ENCODE measurements at regions not wholly inside any gene's neighbourhood (a gene's known extent, or its start where the extent isn't known, plus 50 kb on each side); places are given as distances from the start of the nearest gene placed in this dataset.

- no peaks in the 10 kb centered on the region for H3K27me3 ChIP-seq (ENCODE audit: control insufficient read depth in 3 of 3, insufficient read depth in 3 of 3, low read length in 3 of 3)
- no peak overlapping the region for H3K27ac ChIP-seq (ENCODE audit: low read depth in 1 of 3, low read length in 2 of 3)
- H3K36me3 ChIP-seq (ENCODE audit: control insufficient read depth in 3 of 3, insufficient read depth in 2 of 3, low read depth in 1 of 3, low read length in 3 of 3) = no peaks in the 10 kb centered on the region
- 71 to 86% (median 71%) methylated on average over 5 of the region's 5 CpGs for WGBS, 3 donors
- H3K4me1 ChIP-seq (ENCODE audit: control insufficient read depth in 3 of 3, insufficient read depth in 2 of 3, low read depth in 1 of 3, low read length in 2 of 3) = no peaks in the 10 kb centered on the region
- DNase-seq (no peak), FAIRE-seq (no peak)
- H3K9me3 ChIP-seq (ENCODE audit: control insufficient read depth in 2 of 2, insufficient read depth in 1 of 2, low read depth in 1 of 2, low read length in 1 of 2) = no peaks in the 10 kb centered on the region
- H3K4me3 ChIP-seq (ENCODE audit: low read depth in 1 of 3, low read length in 3 of 3) = no peak overlapping the region
Measured at GRCh38 chr21:25408666-25409065, 198.6 kb downstream of the MRPL39 start.

- Histone ChIP-seq H3K9me3 (ENCODE audit: control insufficient read depth in 2 of 2, insufficient read depth in 1 of 2, low read depth in 1 of 2, low read length in 1 of 2) (no peaks in the 10 kb centered on the region), H3K4me3 (ENCODE audit: low read depth in 1 of 3, low read length in 3 of 3) (no peak overlapping the region), H3K4me1 (ENCODE audit: control insufficient read depth in 3 of 3, insufficient read depth in 2 of 3, low read depth in 1 of 3, low read length in 2 of 3) (no peaks in the 10 kb centered on the region), H3K27me3 (ENCODE audit: control insufficient read depth in 3 of 3, insufficient read depth in 3 of 3, low read length in 3 of 3) (no peaks in the 10 kb centered on the region), H3K36me3 (ENCODE audit: control insufficient read depth in 3 of 3, insufficient read depth in 2 of 3, low read depth in 1 of 3, low read length in 3 of 3) (no peaks in the 10 kb centered on the region), H3K27ac (ENCODE audit: low read depth in 1 of 3, low read length in 2 of 3) (no peak overlapping the region)
- no peak for DNase-seq
- WGBS, 3 donors = 59 to 76% (median 67%) methylated on average over 4 of the region's 4 CpGs
- no peak for FAIRE-seq
Measured at GRCh38 chr21:25406887-25407579, 200.2 kb downstream of the MRPL39 start.

GRCh38 chr21:25405984-25406383, 201.3 kb downstream of the MRPL39 start:
- no peaks in the 10 kb centered on the region for H3K36me3 ChIP-seq (ENCODE audit: control insufficient read depth in 3 of 3, insufficient read depth in 2 of 3, low read depth in 1 of 3, low read length in 3 of 3)
- DNase-seq (no peak), FAIRE-seq (no peak)
- no peaks in the 10 kb centered on the region for H3K27me3 ChIP-seq (ENCODE audit: control insufficient read depth in 3 of 3, insufficient read depth in 3 of 3, low read length in 3 of 3)
- no peak overlapping the region for H3K27ac ChIP-seq (ENCODE audit: low read depth in 1 of 3, low read length in 2 of 3)
- H3K9me3 ChIP-seq (ENCODE audit: control insufficient read depth in 2 of 2, insufficient read depth in 1 of 2, low read depth in 1 of 2, low read length in 1 of 2) = no peaks in the 10 kb centered on the region
- no peak overlapping the region for H3K4me3 ChIP-seq (ENCODE audit: low read depth in 1 of 3, low read length in 3 of 3)
- no peaks in the 10 kb centered on the region for H3K4me1 ChIP-seq (ENCODE audit: control insufficient read depth in 3 of 3, insufficient read depth in 2 of 3, low read depth in 1 of 3, low read length in 2 of 3)

- Histone ChIP-seq H3K27ac (ENCODE audit: low read depth in 1 of 3, low read length in 2 of 3) (no peak overlapping the region), H3K27me3 (ENCODE audit: control insufficient read depth in 3 of 3, insufficient read depth in 3 of 3, low read length in 3 of 3) (no peaks in the 10 kb centered on the region), H3K4me3 (ENCODE audit: low read depth in 1 of 3, low read length in 3 of 3) (no peak overlapping the region), H3K36me3 (ENCODE audit: control insufficient read depth in 3 of 3, insufficient read depth in 2 of 3, low read depth in 1 of 3, low read length in 3 of 3) (no peaks in the 10 kb centered on the region), H3K4me1 (ENCODE audit: control insufficient read depth in 3 of 3, insufficient read depth in 2 of 3, low read depth in 1 of 3, low read length in 2 of 3) (no peaks in the 10 kb centered on the region), H3K9me3 (ENCODE audit: control insufficient read depth in 2 of 2, insufficient read depth in 1 of 2, low read depth in 1 of 2, low read length in 1 of 2) (no peaks in the 10 kb centered on the region)
- FAIRE-seq (no peak), DNase-seq (no peak)
- WGBS, 3 donors = 55 to 72% (median 59%) methylated on average over 7 of the region's 7 CpGs
Measured at GRCh38 chr21:25402134-25402961, 204.9 kb downstream of the MRPL39 start.

GRCh38 chr21:25400427-25400826, 206.9 kb downstream of the MRPL39 start:
- H3K27me3 ChIP-seq (ENCODE audit: control insufficient read depth in 3 of 3, insufficient read depth in 3 of 3, low read length in 3 of 3) = no peaks in the 10 kb centered on the region
- H3K4me1 ChIP-seq (ENCODE audit: control insufficient read depth in 3 of 3, insufficient read depth in 2 of 3, low read depth in 1 of 3, low read length in 2 of 3) = no peaks in the 10 kb centered on the region
- H3K9me3 ChIP-seq (ENCODE audit: control insufficient read depth in 2 of 2, insufficient read depth in 1 of 2, low read depth in 1 of 2, low read length in 1 of 2) = no peaks in the 10 kb centered on the region
- H3K36me3 ChIP-seq (ENCODE audit: control insufficient read depth in 3 of 3, insufficient read depth in 2 of 3, low read depth in 1 of 3, low read length in 3 of 3) = no peaks in the 10 kb centered on the region
- DNase-seq (no peak), FAIRE-seq (no peak)
- 92 to 100% (median 100%) methylated on average over 1 of the region's 1 CpG for WGBS, 3 donors
- no peak overlapping the region for H3K27ac ChIP-seq (ENCODE audit: low read depth in 1 of 3, low read length in 2 of 3)
- H3K4me3 ChIP-seq (ENCODE audit: low read depth in 1 of 3, low read length in 3 of 3) = no peak overlapping the region

- WGBS, 3 donors = 80 to 87% (median 83%) methylated on average over 3 of the region's 3 CpGs
- no peaks in the 10 kb centered on the region for H3K27me3 ChIP-seq (ENCODE audit: control insufficient read depth in 3 of 3, insufficient read depth in 3 of 3, low read length in 3 of 3)
- no peak overlapping the region for H3K27ac ChIP-seq (ENCODE audit: low read depth in 1 of 3, low read length in 2 of 3)
- H3K9me3 ChIP-seq (ENCODE audit: control insufficient read depth in 2 of 2, insufficient read depth in 1 of 2, low read depth in 1 of 2, low read length in 1 of 2) = no peaks in the 10 kb centered on the region
- no peak overlapping the region for H3K4me3 ChIP-seq (ENCODE audit: low read depth in 1 of 3, low read length in 3 of 3)
- DNase-seq = no peak
- H3K4me1 ChIP-seq (ENCODE audit: control insufficient read depth in 3 of 3, insufficient read depth in 2 of 3, low read depth in 1 of 3, low read length in 2 of 3) = no peaks in the 10 kb centered on the region
- FAIRE-seq = no peak
- H3K36me3 ChIP-seq (ENCODE audit: control insufficient read depth in 3 of 3, insufficient read depth in 2 of 3, low read depth in 1 of 3, low read length in 3 of 3) = no peaks in the 10 kb centered on the region
Measured at GRCh38 chr21:25398630-25399029, 208.7 kb downstream of the MRPL39 start.

GRCh38 chr21:25396135-25396711, 211.1 kb downstream of the MRPL39 start:
- no peak for FAIRE-seq
- no peak overlapping the region for H3K4me3 ChIP-seq (ENCODE audit: low read depth in 1 of 3, low read length in 3 of 3)
- H3K27ac ChIP-seq (ENCODE audit: low read depth in 1 of 3, low read length in 2 of 3) = no peak overlapping the region
- no peaks in the 10 kb centered on the region for H3K36me3 ChIP-seq (ENCODE audit: control insufficient read depth in 3 of 3, insufficient read depth in 2 of 3, low read depth in 1 of 3, low read length in 3 of 3)
- no peaks in the 10 kb centered on the region for H3K4me1 ChIP-seq (ENCODE audit: control insufficient read depth in 3 of 3, insufficient read depth in 2 of 3, low read depth in 1 of 3, low read length in 2 of 3)
- H3K9me3 ChIP-seq (ENCODE audit: control insufficient read depth in 2 of 2, insufficient read depth in 1 of 2, low read depth in 1 of 2, low read length in 1 of 2) = no peaks in the 10 kb centered on the region
- no peaks in the 10 kb centered on the region for H3K27me3 ChIP-seq (ENCODE audit: control insufficient read depth in 3 of 3, insufficient read depth in 3 of 3, low read length in 3 of 3)
- WGBS, 3 donors = 70 to 81% (median 76%) methylated on average over 8 of the region's 8 CpGs
- no peak for DNase-seq

DNA sequence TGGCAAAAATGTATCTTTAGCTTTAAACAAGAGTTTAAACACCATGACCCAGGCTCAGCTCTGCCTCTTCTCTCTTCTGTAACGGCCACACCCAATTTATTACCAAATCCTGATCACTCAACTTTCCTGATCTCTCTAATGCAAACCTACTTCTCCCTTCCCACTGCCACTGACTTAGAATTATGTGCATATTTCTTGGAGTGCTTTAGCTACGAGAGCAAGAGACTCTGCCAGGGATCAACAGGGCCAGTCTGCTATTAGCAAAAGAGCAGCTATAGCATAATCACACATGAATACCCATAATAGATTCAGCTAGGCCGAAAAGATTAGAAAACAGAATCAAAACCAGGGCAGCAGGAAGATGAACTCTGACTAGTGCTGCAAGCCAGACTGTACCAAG, 215.5 kb downstream of the MRPL39 start:
- Histone ChIP-seq H3K4me3 (ENCODE audit: low read depth in 1 of 3, low read length in 3 of 3) (no peak overlapping the region), H3K9me3 (ENCODE audit: control insufficient read depth in 2 of 2, insufficient read depth in 1 of 2, low read depth in 1 of 2, low read length in 1 of 2) (no peaks in the 10 kb centered on the region), H3K36me3 (ENCODE audit: control insufficient read depth in 3 of 3, insufficient read depth in 2 of 3, low read depth in 1 of 3, low read length in 3 of 3) (no peaks in the 10 kb centered on the region), H3K4me1 (ENCODE audit: control insufficient read depth in 3 of 3, insufficient read depth in 2 of 3, low read depth in 1 of 3, low read length in 2 of 3) (no peaks in the 10 kb centered on the region), H3K27me3 (ENCODE audit: control insufficient read depth in 3 of 3, insufficient read depth in 3 of 3, low read length in 3 of 3) (no peaks in the 10 kb centered on the region), H3K27ac (ENCODE audit: low read depth in 1 of 3, low read length in 2 of 3) (no peak overlapping the region)
- 72 to 82% (median 77%) methylated on average over 3 of the region's 3 CpGs for WGBS, 3 donors
- DNase-seq (no peak), FAIRE-seq (no peak)
